DMS79 (cell line): ENCODE measurements at regions not wholly inside any gene's neighbourhood (a gene's known extent, or its start where the extent isn't known, plus 50 kb on each side); places are given as distances from the start of the nearest gene placed in this dataset.
"Not testable (repeated sequence)": the region's sequence is repeated elsewhere in the genome, so short reads cannot be mapped to it uniquely, and the experiment has no call there.

Source experiments
- DNase-seq: peaks from one replicate; lab custom pipeline; 2025; lab: John Stamatoyannopoulos, UW

DNA sequence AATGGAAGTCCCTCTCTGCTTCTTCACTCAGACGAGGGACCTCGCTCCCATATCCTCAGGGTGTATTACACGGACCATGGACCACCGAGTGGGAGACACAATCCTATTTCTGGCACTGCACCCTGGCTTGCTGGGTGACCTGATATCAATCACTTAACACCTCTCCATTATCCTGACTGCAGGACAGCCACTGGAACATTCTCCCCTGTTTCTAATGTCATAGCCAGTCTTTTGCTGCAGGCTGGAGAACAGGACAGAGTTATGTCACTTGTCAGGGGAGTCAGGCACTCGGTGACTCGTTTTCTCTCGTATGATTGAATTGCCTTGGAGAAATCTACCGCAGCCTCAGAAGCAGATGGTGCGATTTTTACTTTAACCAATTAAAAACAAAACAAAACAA is 219.1 kb upstream of the IGFBP7 start:
- no peak for DNase-seq

DNA sequence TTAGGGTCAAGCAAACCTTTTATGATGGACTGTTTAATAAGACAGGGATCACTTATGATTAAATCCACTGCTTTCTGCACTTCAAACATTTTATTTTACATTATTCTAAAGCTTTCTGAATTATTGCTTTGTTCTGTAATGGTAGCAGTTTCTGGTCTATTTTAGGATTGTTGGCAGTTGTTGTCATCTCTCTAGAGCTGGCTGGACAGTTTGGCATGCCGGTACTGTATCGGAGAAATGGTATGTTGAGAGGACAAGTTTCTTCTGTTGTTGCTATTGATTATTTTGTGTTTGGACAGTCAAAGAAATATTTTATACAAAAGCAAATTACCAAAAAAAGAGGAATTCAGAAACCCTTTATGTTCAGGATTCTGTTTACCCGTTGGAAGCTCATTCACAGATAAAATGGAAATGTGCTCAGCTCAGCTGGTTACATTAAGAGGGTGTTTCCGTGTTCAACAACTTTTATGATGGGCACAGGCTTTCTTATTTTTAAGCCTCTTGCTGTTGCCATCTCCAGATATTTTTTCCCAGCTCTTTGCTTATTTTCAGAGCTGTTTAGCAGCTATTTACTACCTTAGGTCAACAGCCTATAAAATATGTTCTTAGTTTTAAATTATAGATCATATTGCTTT is 214.6 kb upstream of the IGFBP7 start:
- DNase-seq: no peak

DNA sequence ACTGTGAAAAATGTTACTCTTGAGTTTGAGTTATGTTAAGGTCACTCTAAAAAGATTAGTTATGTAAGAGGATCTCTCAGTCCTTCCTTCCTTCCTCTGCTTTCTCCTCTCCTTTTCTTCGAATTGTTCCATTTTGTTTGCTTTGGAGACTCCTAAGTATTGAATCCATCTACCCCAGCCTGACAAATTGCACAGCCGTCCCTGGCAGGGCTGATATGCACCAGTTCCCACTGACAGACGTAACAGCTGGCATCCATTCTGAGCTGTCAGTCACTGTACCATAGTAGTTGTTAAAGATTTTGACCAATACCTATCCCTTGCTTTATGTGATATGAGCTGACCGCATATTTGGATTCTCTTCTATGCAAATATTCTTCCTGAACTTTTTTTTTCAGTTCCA is 210.7 kb upstream of the IGFBP7 start:
- no peak for DNase-seq

DNA sequence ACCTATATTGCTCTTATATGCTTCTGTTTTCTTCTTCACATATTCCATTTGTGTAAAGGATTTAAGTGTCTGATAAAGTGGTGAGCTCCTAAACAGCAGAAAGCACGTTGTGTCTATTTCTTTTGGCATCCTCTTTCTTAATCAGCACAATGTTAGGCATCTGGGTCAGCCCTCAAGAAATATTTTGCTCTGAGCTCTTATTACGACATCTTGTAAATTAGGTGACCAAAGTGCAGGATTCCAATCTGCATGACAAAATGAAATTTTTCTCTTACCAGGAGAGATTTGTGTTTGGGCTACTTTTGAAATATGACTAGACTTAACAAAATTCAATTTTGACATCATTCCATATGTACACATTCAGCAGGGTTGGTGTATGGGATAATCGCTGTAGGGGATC is 210.0 kb upstream of the IGFBP7 start:
- DNase-seq: no peak

DNA sequence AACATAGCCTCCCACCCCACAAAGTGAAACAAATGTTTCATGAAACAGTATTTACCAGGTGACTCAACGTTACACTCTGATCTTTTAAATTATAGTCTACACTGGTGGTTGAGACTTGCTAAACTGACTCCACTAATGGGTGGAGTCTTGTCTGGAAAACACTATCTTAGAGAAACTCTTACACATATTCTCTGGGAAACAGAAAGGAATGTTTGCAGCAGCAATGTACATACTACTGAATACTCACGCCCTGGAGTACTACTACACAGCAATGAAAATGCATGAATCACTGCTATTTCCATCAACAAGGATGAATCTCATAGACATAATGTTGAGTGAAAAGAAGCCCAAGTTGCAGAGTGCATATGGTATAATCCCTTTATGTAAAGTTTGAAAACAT is 208.5 kb upstream of the IGFBP7 start:
- DNase-seq: no peak

DNA sequence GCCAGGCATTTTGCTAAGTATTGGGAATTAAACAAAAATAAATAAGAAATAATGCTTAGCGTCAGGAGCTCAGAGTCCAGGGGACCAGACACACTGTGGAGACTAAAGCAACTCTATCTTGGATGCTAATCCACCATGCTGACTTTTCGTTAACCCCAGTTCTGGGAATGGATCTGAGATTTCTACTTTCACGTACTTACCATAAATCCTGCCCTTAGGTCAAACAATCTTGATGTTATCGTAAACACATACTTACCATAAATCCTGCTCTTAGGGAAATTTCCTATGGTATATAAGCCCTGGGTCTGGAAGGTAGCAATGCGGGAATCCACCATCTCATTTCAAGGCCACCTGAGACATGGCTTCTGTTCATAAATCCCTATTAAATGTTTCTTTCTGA is 204.5 kb upstream of the IGFBP7 start:
- DNase-seq: no peak

DNA sequence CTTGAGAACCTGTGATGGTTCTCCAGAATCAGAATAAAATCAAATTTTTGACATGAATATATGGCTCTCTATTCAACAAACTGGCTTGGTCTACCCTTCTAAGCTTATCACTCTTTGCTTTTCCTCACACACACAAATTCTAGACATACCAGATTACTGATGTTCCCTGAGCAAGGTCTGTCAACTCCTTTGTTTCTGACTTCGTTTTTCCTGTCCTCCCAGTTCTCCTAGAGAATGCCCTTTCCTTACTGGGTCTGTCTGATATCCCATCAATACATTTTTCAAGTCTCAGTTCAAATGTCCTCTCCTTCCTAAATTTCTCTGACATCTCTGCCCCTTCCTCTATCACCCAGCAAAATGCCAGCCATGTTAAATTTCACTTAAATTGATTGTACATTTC is 202.1 kb upstream of the IGFBP7 start:
- DNase-seq: no peak

DNA sequence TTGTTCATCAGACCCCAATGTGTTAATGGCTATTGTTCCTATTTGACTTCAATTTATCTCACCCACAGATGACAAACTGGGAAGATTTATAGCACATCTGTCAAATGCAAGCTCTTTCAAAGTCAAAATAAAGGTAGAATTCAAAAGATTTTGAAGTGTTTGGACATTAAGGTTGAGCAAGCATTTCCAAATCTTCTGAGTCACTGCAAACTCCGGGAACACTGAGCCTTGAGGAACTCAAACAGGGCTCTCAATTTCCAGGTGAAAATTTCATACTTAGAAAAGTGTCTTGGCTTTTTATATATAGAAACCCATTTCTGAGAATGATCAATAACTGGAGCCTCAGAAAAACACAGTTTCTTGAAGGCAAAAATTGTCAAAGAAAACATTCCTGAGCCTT is 199.5 kb upstream of the IGFBP7 start:
- DNase-seq: no peak

DNA sequence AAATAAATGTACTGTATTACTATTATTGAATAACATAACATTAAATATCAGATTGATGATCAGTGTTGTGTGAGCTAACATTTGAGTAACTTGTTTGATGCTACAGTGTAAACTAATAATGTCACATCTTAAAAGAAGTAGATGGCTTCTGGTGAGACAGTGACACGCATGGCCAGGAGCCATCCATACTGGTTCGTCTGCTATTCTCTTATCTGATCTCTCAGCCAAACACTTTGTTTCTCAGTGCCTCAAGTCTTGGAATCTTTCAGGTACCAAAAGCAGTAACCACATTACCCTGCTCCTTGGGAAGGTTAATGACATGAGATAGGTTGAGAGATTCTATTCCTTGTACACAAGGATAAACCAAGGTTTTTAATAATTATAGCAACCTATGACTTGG is 198.1 kb upstream of the IGFBP7 start:
- no peak for DNase-seq

DNA sequence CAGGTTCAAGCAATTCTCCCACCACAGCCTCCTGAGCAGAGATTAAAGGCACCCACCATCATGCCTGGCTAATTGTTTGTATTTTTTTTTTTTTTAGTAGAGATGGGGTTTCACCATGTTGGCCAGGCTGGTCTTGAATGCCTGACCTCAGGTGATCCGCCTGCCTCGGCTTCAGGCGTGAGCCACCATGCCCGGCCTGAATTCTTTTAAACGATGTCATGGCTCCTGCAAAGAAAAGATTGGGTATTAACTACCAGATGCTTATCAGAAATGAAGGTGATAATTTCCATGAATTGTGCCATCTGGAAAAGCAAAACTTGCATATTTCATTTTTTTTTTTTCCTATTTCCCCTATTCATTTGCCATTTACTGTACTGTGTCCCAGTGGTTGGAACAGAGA is 195.7 kb upstream of the IGFBP7 start:
- no peak for DNase-seq

DNA sequence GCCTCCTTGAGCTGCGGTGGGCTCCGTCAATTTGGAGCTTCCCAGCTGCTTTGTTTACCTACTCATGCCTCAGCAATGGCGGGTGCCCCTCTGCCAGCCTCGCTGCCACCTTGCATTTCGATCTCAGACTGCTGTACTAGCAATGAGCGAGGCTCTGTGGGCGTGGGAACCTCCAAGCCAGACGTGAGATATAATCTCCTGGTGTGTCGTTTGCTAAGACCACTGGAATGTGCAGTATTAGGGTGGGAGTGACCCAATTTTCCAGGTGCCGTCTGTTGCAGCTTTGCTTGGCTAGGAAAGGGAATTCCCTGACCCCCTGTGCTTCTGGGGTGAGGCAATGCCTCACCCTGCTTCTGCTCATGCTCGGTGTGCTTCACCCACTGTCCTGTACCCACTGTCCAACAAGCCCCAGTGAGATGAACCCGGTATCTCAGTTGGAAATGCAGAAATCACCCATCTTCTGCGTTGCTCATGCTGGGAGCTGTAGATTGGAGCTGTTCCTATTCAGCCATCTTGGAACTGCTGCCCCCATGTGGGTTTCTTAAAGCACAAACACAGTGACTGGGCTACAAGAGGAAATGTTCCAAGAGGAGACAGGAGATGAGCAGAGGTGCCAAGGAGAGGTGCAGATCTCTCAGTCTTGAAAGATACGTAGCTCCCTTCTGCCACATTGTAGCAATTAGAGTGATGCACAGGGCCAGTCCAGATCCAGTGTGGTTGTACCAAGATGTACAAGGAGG is 193.0 kb upstream of the IGFBP7 start:
- no peak for DNase-seq

DNA sequence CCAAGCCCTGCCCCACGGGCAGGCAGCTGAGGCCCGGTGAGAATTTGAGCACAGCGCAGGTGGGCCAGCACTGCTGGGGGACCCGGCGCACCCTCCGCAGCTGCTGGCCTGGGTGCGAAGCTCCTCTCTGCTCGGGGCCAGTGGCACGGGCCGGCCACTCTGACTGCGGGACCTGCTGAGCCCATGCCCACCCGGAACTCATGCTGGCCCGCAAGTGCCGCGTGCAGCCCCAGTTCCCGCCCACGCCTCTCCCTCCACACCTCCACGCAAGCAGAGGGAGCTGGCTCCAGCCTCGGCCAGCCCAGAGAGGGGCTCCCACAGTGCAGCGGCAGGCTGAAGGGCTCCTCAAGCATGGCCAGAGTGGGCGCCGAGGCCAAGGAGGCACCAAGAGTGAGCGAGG is 190.1 kb upstream of the IGFBP7 start:
- DNase-seq: not testable (repeated sequence)

DNA sequence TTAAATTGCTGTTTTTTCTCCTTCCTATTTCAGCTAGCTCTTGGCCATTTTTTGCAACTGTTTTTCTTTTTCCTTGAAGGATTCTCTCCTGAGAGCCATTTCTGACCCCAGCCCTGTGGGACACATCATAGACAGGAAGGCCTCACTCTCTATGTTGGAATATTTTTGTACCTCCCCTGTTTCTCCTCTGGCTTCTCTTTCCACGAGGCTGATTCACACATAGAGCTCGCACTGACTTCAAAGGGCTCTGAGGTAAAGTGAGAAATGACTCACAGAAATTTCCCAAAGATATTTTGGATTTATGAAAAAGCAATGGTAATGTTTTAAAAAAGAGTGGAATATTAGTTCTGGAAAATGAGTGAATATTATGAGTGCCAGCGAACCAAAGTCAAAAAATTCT is 181.7 kb upstream of the IGFBP7 start:
- no peak for DNase-seq

DNA sequence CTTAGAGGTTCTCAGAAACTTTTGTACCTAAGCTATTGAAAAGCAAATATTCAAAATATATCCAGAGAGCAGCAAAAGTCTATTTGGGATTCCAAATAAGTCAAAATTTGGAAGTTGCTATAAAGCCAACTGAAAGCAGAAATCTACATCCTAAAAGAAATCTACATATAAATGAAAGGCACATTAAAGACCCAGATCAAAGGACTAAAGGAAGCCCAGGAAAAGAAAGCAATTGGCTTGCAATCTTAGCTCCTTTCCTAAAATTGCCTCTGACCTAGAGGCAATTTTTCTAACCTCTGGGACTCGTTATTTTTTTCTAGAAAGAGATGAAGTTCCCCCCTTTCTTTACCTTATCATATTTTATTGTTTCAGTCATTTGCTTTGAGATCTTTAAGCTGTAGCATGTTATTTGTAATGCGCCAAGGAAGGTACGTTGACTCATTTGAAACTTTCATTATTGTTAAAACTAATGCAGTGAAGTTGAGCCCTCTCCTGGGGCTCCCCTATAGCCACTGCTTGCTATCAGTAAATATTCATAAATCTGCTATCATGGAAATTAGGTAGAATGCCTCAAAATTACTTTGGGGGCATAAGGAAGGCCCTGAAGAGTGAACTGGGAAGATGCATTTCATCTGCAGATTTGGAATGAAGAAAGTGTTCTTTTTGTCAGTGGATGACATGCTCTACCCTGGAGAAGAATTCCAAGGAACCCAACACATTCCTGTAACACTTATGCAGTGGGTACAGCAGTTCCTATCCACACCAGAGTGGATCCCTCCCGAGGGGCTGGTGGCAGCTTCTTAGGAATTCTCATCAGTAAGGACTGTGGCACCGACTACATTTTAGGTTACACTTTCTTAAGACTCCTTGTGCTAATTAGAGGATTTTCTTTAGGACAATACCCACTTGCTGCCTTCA is 177.8 kb upstream of the IGFBP7 start:
- no peak for DNase-seq

DNA sequence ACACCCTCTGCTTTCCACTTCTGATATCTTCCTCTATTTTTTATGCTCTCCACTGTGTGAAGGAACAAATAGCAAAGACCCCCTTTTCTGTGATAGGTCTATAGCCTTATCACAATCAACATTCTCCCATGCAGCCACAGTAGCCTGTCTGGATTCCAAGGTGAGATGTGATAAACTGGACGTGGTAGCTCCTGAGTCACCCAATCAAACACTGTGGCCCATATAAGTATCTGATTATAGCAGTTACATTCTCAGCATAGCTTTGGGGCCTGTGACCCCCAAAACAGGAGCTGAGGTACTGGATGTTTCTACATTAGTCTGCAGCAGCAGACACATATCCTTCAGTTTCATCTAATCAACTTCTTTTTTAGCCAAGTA is 172.7 kb upstream of the IGFBP7 start:
- DNase-seq: no peak

DNA sequence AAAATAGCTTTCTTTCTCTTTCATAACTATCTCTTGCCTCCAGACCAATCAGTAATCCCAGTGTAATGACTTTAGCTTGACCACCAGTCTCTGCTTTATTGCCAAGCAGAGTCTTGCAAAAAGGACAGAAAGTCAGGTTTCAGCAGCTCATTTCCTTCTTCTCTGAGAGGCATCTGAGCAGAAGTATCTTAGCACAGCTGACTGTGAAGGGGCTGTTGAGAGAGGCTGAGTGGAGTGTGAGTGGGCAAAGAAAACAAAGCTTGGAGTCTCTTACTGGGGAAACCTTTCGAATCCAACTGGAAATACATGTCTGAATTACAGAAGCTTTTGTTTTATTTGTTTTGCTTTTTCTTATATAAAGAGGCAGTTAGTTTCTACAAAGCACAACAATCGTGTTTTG is 170.3 kb upstream of the IGFBP7 start:
- DNase-seq: no peak

DNA sequence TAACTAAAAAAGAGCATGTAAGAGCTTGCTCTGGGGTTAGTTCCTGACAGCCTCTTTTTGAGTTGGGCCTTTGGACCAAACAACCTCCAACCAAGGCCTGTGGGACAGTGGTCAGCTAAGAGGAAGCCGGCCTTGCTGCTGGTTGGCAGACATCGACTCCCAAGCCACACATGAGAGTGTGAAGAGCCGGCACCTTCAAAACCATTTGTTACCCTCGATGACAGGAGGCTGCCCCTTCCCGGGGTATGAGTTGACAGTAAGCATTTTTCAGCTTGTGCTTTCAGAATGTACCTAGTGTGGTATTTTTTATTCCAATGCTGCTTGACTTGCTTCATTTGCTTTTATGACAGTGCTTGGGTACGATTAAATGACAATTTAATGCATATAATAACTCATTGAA is 168.6 kb upstream of the IGFBP7 start:
- no peak for DNase-seq

DNA sequence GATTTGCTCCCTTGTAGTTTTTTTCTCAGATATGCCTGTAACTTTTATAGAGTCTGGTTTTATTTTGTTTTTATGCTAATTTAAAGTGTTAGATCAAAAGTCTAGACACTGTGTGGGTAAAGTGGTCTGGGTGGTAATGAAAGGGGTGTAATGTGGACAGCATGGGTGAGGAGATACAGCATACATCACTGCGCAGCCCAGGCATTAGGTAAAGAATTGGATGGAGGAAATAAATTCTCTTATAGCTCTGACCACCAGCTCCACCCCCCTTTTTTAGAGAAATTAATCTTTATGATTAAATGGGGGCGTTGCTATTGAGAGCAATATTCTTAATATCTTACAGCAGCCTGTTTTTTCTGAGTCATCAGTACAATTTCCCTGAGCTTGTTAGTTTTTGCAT is 163.9 kb upstream of the IGFBP7 start:
- DNase-seq: no peak

DNA sequence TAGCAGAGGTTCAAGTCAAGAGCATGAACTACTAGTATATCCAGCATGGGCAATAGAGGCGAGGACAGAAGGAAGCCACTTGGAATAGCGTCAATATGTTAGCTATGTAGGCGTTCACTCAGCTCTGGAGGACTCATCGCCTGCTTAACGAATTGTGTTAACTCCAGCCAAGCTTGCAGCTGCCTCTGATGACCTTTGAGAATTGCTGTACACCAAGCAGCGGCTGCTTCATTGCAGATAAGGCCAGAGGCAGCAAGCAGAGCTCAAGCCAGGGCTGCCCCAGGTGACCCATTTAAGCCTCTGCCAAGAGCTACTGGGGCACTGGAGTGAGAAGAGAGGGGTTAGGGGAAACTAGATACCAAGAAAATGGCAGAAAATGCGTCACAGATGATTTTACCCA is 160.2 kb upstream of the IGFBP7 start:
- DNase-seq: no peak

DNA sequence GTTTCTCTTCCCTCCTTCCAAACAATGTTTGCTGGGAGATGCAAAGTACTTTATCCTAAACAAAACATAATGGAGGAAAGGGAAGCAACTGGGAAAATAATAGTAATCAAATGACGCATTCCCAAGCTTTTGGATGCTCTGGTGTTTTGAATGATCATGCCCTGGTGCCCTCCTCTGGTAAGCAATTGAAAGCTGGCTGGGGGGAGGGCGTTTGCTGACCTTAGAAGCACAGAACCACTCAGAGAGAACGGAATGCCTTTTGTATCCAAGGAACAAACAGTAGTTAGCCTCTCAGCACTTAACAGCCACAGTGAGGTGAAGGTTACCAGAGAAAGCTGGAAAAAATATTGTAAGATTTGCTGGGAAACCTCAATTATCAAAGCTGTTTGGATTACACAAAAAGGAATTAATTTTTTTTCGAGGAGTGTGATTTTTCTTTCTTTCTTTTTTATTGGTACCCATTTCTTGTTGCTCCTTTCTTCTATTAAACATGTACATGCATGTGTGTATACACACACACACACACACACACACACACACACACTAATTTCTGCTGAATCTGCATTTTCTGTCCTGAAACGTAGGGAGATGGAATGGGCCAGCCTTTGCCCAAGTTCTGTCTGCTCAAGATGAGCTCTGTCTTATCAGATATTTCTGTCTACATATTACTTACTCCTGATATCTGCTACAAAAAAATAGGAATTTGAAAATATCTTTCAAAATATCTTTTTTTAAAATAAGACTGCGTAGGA is 155.8 kb upstream of the IGFBP7 start:
- no peak for DNase-seq

DNA sequence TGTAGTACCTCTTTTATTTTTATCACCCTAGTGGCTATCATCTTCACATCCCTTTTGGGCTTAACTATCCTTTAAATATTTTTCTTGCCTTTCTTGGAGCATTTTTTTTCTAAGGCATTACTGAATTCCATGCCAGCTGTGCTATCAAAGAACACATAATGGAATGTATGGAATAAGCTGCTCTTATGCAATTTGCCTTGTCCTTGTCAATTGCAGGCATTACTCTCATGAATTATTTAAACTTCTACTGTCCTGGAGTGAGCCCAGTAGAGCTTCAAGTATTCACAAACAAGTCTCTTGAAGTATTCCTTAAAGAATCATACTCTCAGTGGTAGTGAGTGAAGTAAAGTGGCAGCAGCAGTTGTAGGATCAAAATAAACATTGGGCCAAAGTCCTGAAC is 144.6 kb upstream of the IGFBP7 start:
- no peak for DNase-seq

DNA sequence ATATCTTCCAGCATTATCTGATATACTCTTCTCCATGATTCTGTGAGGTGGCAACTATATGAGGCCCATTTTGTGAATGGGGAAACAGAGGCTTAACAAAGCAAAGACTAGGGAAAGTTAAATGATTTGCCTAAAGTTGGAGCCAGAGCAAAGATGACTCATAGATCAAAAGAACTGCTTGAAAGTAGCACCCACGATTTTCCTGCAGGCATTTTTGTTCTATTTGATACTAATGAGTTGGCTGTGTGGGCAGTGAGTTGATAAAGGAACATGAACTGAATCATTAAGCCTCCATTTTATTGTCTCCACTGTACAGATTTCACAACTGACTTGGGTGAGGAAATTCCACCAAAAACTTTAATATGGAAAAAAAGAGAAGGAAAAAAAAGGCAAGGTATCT is 138.9 kb upstream of the IGFBP7 start:
- no peak for DNase-seq
